IPS-NIHi7 (cell line): ENCODE measurements at regions not wholly inside any gene's neighbourhood (a gene's known extent, or its start where the extent isn't known, plus 50 kb on each side); places are given as distances from the start of the nearest gene placed in this dataset.

ENCODE experiments used
- DNase-seq: peaks from one replicate; pipeline ENCODE4 v3.0.0; 2012; ENCODE audit warnings: mixed read lengths; ENCODE audit errors: extremely low spot score

GRCh38 chr2:106041150-106041549 lies 153.0 kb downstream of the UXS1 start:
- DNase-seq: no peak

- no peak for DNase-seq
Measured at GRCh38 chr2:106039634-106040315, 154.3 kb downstream of the UXS1 start.

GRCh38 chr2:106038601-106039375 lies 155.3 kb downstream of the UXS1 start:
- no peak for DNase-seq

GRCh38 chr2:106037932-106038331 lies 156.2 kb downstream of the UXS1 start:
- no peak for DNase-seq

- DNase-seq: no peak
Measured at GRCh38 chr2:106037262-106037661, 156.8 kb downstream of the UXS1 start.

- DNase-seq: no peak
Measured at GRCh38 chr2:106034325-106034724, 159.8 kb downstream of the UXS1 start.

- DNase-seq: no peak
Measured at GRCh38 chr2:106032676-106033075, 161.4 kb downstream of the UXS1 start.

- no peak for DNase-seq
Measured at GRCh38 chr2:106030287-106031268, 163.5 kb downstream of the UXS1 start.

GRCh38 chr2:106028192-106028591 lies 165.9 kb downstream of the UXS1 start:
- DNase-seq: no peak

GRCh38 chr2:106026271-106027190 lies 167.6 kb downstream of the UXS1 start:
- no peak for DNase-seq

- DNase-seq: no peak
Measured at GRCh38 chr2:106025796-106026195, 168.3 kb downstream of the UXS1 start.

GRCh38 chr2:106021662-106022028 lies 172.5 kb downstream of the UXS1 start:
- no peak for DNase-seq

- no peak for DNase-seq
Measured at GRCh38 chr2:106020821-106021661, 173.1 kb downstream of the UXS1 start.

GRCh38 chr2:106020032-106020431 lies 174.1 kb downstream of the UXS1 start:
- no peak for DNase-seq

- DNase-seq: no peak
Measured at GRCh38 chr2:106018141-106018540, 176.0 kb downstream of the UXS1 start.

GRCh38 chr2:106012591-106013347 lies 181.3 kb downstream of the UXS1 start:
- DNase-seq: no peak

- DNase-seq: no peak
Measured at GRCh38 chr2:106012001-106012590, 182.0 kb downstream of the UXS1 start.

GRCh38 chr2:106011380-106011779 lies 182.7 kb downstream of the UXS1 start:
- no peak for DNase-seq

- DNase-seq: no peak
Measured at GRCh38 chr2:106010818-106011355, 183.2 kb downstream of the UXS1 start.
